H7 (cell line): ENCODE measurements at regions not wholly inside any gene's neighbourhood (a gene's known extent, or its start where the extent isn't known, plus 50 kb on each side); places are given as distances from the start of the nearest gene placed in this dataset.
"Not testable (repeated sequence)": the region's sequence is repeated elsewhere in the genome, so short reads cannot be mapped to it uniquely, and the experiment has no call there.

Experiments
- DNase-seq: peaks from one replicate; pipeline ENCODE4 v3.0.0; 2012
- H3K27me3 ChIP-seq: 2 replicates; pipeline ENCODE4 v1.6.0; 2011; ENCODE audit warnings: mild to moderate bottlenecking, low read length; ENCODE audit not compliant: control insufficient read depth, insufficient read depth
- H3K36me3 ChIP-seq: replicated peaks from 2 replicates; pipeline ENCODE4 v1.5.1; 2011; ENCODE audit warnings: low read length; ENCODE audit not compliant: control insufficient read depth, insufficient read depth
- H3K4me3 ChIP-seq: 2 replicates; pipeline ENCODE4 v1.5.1; 2011; ENCODE audit warnings: low read depth, mild to moderate bottlenecking, control low read depth, low read length, moderate library complexity; ENCODE audit not compliant: insufficient read depth

DNA sequence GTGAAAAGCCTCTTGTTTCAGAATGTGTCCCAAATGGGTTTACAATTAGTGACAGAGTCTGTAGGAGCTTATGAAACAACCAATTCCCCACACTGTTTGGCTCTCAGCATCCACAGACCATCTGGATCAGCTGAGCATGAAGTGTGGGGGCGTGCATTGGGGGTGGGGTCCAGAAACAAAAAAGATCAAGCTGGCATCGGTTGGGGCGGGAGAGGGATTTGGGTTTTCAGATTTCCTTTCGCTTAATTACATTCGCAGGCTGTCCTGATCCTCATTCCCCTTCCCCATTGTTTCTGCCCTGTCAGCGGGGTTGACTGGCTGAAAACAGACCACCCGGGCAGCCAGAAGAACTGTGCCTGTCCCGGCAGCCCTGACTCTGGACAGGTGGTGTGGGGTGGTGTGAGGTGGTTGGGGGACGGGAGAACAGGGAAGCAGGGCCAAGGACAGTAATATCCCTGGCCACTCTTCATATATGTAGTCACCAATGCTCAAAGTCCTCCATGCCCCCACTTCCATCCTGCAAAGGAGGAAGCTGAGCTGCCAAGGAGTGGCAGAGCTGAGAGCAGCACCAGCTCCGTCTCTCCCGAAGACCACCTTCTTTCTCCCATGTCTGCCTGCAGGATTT is 92.0 kb downstream of the IER5 start:
- no peak overlapping the region for H3K4me3 ChIP-seq
- DNase-seq = peak; percentile 56
- H3K36me3 ChIP-seq = no peaks in the 10 kb centered on the region
- no peaks in the 10 kb centered on the region; the same call in 1 of the 2 replicates for H3K27me3 ChIP-seq

GRCh38 chr1:181181792-181182585 is 93.5 kb downstream of the IER5 start:
- no peak overlapping the region for H3K4me3 ChIP-seq

GRCh38 chr1:181184621-181185020 is 96.1 kb downstream of the IER5 start:
- DNase-seq = no peak
- H3K27me3 ChIP-seq = peaks cover 1% of the 10 kb centered on the region; the same call in 1 of the 2 replicates

More at GRCh38 chr1:181181792-181182585, 93.5 kb downstream of the IER5 start:
- peak; percentile 55 for DNase-seq
- Histone ChIP-seq H3K36me3 (no peaks in the 10 kb centered on the region), H3K27me3 (peaks cover 1% of the 10 kb centered on the region; the same call in 1 of the 2 replicates)

DNA sequence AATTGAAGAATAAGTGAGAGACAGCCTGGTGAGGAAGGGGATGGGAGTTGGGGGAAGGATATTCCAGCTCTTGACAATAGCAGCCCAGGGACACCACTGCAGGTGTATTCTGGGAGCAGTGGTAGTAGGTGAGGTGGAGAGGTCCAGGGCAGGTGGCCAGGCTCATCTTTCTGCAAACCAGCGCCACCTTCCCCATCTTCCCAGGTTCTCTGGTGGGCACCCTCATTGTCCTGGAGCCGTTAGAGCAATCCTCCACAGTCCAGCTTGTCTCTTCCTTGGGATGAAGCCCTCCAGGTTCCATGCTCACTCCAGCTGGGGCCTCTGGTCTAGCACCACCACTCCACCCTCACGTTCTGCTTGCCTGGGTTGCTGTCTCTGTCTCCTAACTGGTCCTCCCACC is 97.0 kb downstream of the IER5 start:
- no peak for DNase-seq
- no peak overlapping the region for H3K4me3 ChIP-seq
- H3K36me3 ChIP-seq = no peaks in the 10 kb centered on the region
- peaks cover 3% of the 10 kb centered on the region for H3K27me3 ChIP-seq

More at GRCh38 chr1:181184621-181185020, 96.1 kb downstream of the IER5 start:
- Histone ChIP-seq H3K36me3 (no peaks in the 10 kb centered on the region), H3K4me3 (no peak overlapping the region)

GRCh38 chr1:181186133-181186532 is 97.6 kb downstream of the IER5 start:
- H3K27me3 ChIP-seq, H3K4me3 ChIP-seq, H3K36me3 ChIP-seq, DNase-seq: not testable (repeated sequence)

- peaks cover 9% of the 10 kb centered on the region for H3K27me3 ChIP-seq
- no peak for DNase-seq
- H3K4me3 ChIP-seq = no peak overlapping the region
- no peaks in the 10 kb centered on the region for H3K36me3 ChIP-seq
Measured at GRCh38 chr1:181187337-181188126, 99.0 kb downstream of the IER5 start.

DNA sequence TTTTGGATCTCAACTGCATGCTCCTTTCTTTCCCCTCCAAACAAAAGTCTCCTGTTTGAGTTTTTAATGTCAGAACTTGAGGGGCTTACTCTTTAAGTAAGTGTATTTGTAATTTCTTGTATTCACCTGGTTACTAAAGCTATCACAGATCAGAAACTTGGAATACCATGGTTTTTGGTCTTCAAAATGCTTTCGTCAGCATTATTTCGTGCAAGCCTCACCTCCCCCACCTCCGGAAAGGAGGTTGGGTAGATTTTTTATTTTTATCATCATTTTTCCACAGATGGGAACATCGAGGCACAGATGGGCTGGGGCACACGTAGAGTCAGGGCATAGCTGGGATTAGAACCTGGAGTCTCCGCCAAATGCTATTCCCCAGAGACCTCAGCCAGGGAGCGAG is 100.7 kb downstream of the IER5 start:
- no peak overlapping the region for H3K4me3 ChIP-seq

DNA sequence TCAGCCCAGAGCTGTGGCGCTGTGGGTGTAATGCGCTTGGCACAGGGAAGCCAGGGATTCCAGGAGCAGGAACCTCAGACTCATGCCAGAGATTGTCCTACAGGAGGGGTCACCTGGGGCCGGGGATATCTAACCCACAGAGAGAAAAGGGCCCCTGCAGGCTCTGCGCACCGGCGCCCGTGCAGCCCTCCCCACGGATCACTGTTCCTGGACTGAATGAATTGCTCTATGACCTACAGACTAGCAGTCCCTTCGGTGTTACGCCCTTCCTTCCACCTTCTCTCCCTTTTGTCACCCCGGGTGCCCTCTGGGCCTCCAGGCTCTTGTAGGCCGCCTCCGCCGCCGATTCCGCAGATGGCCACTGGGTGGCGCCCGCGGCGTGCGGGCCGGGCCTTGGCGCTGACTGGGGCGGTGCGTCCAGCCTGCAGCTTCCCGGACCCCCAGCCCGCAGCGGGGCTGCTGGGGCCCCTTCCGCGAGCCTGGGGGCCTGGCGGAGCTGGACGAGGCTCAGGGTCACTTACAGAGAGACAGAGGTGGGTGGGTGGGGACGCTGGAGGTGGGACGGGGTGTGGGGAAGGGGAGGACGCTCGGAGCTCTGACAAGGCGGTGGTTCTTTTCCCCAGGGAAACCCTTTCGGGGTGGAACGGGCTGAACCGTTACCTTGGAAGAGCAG is 101.3 kb downstream of the IER5 start:
- Histone ChIP-seq H3K4me3 (peak overlapping the region; percentile 34), H3K27me3 (peaks cover 9% of the 10 kb centered on the region), H3K36me3 (no peaks in the 10 kb centered on the region)
- DNase-seq = peak; percentile 97

More for the DNA sequence above, 100.7 kb downstream of the IER5 start:
- DNase-seq = no peak
- Histone ChIP-seq H3K27me3 (peaks cover 9% of the 10 kb centered on the region), H3K36me3 (no peaks in the 10 kb centered on the region)

DNA sequence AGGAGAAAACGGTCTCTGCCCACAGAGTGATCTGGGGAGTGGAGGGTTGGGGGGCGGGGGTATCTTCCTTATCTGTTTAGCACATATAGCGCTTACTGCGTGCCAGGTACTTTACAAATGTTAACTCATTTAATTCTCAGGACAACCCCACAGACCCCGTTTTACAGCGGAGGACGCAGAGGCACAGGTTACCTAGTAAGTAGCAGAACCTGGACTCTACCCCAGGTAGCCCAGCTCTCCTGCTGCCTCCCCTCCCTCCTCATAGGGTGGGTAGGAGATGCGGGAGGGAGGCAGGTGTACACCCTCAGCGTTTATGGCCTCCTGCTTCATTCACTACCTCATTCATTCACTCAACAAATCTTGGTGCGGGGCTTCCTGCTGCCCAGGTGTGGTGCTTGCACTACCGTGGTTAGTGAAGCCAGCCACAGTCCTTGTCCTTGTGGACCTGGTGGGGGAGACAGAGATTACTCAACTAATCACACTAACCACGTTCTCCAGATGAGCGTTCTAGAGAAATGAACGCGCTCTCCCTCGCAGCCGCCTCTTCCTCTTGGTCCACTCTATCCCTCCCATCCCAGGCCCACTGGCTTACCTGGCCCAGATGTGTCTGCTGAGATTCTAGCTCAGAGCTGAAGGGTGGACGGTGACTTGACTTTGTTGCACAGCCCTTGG is 102.0 kb downstream of the IER5 start:
- DNase-seq = peak; percentile 50
- Histone ChIP-seq H3K4me3 (peak overlapping the region; percentile 34), H3K36me3 (no peaks in the 10 kb centered on the region), H3K27me3 (peaks cover 9% of the 10 kb centered on the region)

DNA sequence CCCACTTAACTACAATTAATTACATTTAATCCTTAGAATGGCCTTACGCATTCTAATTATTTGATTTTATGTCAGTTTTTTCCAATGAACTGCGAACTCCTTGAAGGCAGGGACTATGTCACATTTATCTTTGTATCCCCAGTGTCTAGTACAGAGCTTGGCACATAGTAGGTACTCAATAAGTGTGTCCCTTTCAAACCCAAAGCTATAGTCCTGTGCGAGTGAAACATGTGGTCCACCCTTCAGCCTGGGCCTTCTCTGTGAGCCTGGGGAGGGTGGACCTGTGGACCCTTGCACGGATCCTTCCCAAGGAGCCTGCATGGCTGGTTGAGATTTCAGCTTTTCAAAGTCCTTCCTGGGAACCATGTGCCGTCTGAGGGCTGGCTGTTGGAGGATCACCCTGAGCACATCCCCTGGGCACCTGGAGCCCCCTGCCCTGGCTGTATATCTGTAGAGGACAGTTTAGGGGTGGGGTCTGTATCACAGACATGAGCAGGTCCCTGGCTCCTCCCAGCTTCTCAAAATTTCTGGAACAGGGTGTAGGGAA is 103.1 kb downstream of the IER5 start:
- no peak for DNase-seq
- no peaks in the 10 kb centered on the region for H3K36me3 ChIP-seq
- peaks cover 8% of the 10 kb centered on the region for H3K27me3 ChIP-seq
- no peak overlapping the region for H3K4me3 ChIP-seq

- no peaks in the 10 kb centered on the region for H3K36me3 ChIP-seq
- H3K4me3 ChIP-seq = no peak overlapping the region
- H3K27me3 ChIP-seq = peaks cover 8% of the 10 kb centered on the region
- no peak for DNase-seq
Measured at GRCh38 chr1:181192316-181192715, 103.8 kb downstream of the IER5 start.

- DNase-seq = no peak
- Histone ChIP-seq H3K36me3 (no peaks in the 10 kb centered on the region), H3K27me3 (no peaks in the 10 kb centered on the region; the same call in 1 of the 2 replicates), H3K4me3 (no peak overlapping the region)
Measured at GRCh38 chr1:181202986-181203555, 114.6 kb downstream of the IER5 start.

GRCh38 chr1:181204530-181204929 is 116.0 kb downstream of the IER5 start:
- no peaks in the 10 kb centered on the region for H3K36me3 ChIP-seq
- H3K4me3 ChIP-seq = no peak overlapping the region
- no peak for DNase-seq
- no peaks in the 10 kb centered on the region; the same call in 1 of the 2 replicates for H3K27me3 ChIP-seq
